ENCODE measurements at regions not wholly inside any gene's neighbourhood (a gene's known extent, or its start where the extent isn't known, plus 50 kb on each side); places are given as distances from the start of the nearest gene placed in this dataset.
"Not testable (repeated sequence)": the region's sequence is repeated elsewhere in the genome, so short reads cannot be mapped to it uniquely, and the experiment has no call there.

- FAIRE-seq = no peak
- DNase-seq (ENCODE audit: insufficient read length, low spot score) = no peak
Measured at GRCh38 chr12:67524861-67525616, 123.5 kb upstream of the DYRK2 start.

GRCh38 chr12:67525617-67525884 lies 123.0 kb upstream of the DYRK2 start:
- DNase-seq (ENCODE audit: insufficient read length, low spot score) (no peak), FAIRE-seq (no peak)

GRCh38 chr12:67526129-67526528 lies 122.4 kb upstream of the DYRK2 start:
- no peak for FAIRE-seq
- DNase-seq (ENCODE audit: insufficient read length, low spot score) = no peak

- no peak for FAIRE-seq
- no peak for DNase-seq (ENCODE audit: insufficient read length, low spot score)
Measured at GRCh38 chr12:67531051-67531450, 117.5 kb upstream of the DYRK2 start.

GRCh38 chr12:67531501-67531900 lies 117.0 kb upstream of the DYRK2 start:
- no peak for DNase-seq (ENCODE audit: insufficient read length, low spot score)
- no peak for FAIRE-seq

GRCh38 chr12:67533159-67533558 lies 115.4 kb upstream of the DYRK2 start:
- DNase-seq (ENCODE audit: insufficient read length, low spot score) (no peak), FAIRE-seq (no peak)

- FAIRE-seq (no peak), DNase-seq (ENCODE audit: insufficient read length, low spot score) (no peak)
Measured at GRCh38 chr12:67534046-67534445, 114.5 kb upstream of the DYRK2 start.

GRCh38 chr12:67534681-67535080 lies 113.9 kb upstream of the DYRK2 start:
- FAIRE-seq (no peak), DNase-seq (ENCODE audit: insufficient read length, low spot score) (no peak)

- no peak for FAIRE-seq
- DNase-seq (ENCODE audit: insufficient read length, low spot score) = no peak
Measured at GRCh38 chr12:67535176-67535575, 113.4 kb upstream of the DYRK2 start.

GRCh38 chr12:67535971-67536370 lies 112.6 kb upstream of the DYRK2 start:
- DNase-seq (ENCODE audit: insufficient read length, low spot score) (no peak), FAIRE-seq (no peak)

- DNase-seq (ENCODE audit: insufficient read length, low spot score) (no peak), FAIRE-seq (no peak)
Measured at GRCh38 chr12:67539329-67539728, 109.2 kb upstream of the DYRK2 start.

- no peak for FAIRE-seq
- DNase-seq (ENCODE audit: insufficient read length, low spot score) = no peak
Measured at GRCh38 chr12:67539946-67540345, 108.6 kb upstream of the DYRK2 start.

- no peak for DNase-seq (ENCODE audit: insufficient read length, low spot score)
- no peak for FAIRE-seq
Measured at GRCh38 chr12:67540920-67541624, 107.5 kb upstream of the DYRK2 start.

GRCh38 chr12:67541625-67541991 lies 106.9 kb upstream of the DYRK2 start:
- DNase-seq (ENCODE audit: insufficient read length, low spot score) (no peak), FAIRE-seq (no peak)

- FAIRE-seq (no peak), DNase-seq (ENCODE audit: insufficient read length, low spot score) (no peak)
Measured at GRCh38 chr12:67543021-67543770, 105.3 kb upstream of the DYRK2 start.

- no peak for DNase-seq (ENCODE audit: insufficient read length, low spot score)
- FAIRE-seq = no peak
Measured at GRCh38 chr12:67545298-67545697, 103.2 kb upstream of the DYRK2 start.

GRCh38 chr12:67546746-67547145 lies 101.8 kb upstream of the DYRK2 start:
- DNase-seq (ENCODE audit: insufficient read length, low spot score) (no peak), FAIRE-seq (no peak)

GRCh38 chr12:67555075-67555717 lies 93.3 kb upstream of the DYRK2 start:
- not testable (repeated sequence) for DNase-seq (ENCODE audit: insufficient read length, low spot score); FAIRE-seq

- DNase-seq (ENCODE audit: insufficient read length, low spot score) (no peak), FAIRE-seq (no peak)
Measured at GRCh38 chr12:67558775-67559174, 89.8 kb upstream of the DYRK2 start.

GRCh38 chr12:67559751-67560150 lies 88.8 kb upstream of the DYRK2 start:
- no peak for FAIRE-seq

GRCh38 chr12:67562513-67563287 lies 85.8 kb upstream of the DYRK2 start:
- DNase-seq (ENCODE audit: insufficient read length, low spot score) = no peak
- FAIRE-seq = no peak

More at GRCh38 chr12:67559751-67560150, 88.8 kb upstream of the DYRK2 start:
- no peak for DNase-seq (ENCODE audit: insufficient read length, low spot score)
